22Rv1 (cell line): ENCODE measurements at regions not wholly inside any gene's neighbourhood (a gene's known extent, or its start where the extent isn't known, plus 50 kb on each side); places are given as distances from the start of the nearest gene placed in this dataset.
A peak's percentile ranks its signal among the peaks of the same experiment; 100 is the strongest.

Experiments used
- H3K27ac ChIP-seq: fragments of 450-650 bp; 2 replicates; pipeline ENCODE4 v1.5.1; 2017
- ZFX ChIP-seq: fragments of 450-650 bp; IDR thresholded peaks from 2 replicates; pipeline ENCODE4 v1.6.1; 2017; ENCODE audit warnings: antibody characterized with exemption, borderline replicate concordance
- TF ChIP-seq, protein P1 (sequence below): fragments of 450-650 bp; IDR thresholded peaks from 2 replicates; pipeline ENCODE4 v1.5.1; 2017; ENCODE audit warnings: mild to moderate bottlenecking

GRCh38 chr10:61139592-61139953 is 195.6 kb upstream of the RHOBTB1 start:
- no peak overlapping the region for H3K27ac ChIP-seq

DNA sequence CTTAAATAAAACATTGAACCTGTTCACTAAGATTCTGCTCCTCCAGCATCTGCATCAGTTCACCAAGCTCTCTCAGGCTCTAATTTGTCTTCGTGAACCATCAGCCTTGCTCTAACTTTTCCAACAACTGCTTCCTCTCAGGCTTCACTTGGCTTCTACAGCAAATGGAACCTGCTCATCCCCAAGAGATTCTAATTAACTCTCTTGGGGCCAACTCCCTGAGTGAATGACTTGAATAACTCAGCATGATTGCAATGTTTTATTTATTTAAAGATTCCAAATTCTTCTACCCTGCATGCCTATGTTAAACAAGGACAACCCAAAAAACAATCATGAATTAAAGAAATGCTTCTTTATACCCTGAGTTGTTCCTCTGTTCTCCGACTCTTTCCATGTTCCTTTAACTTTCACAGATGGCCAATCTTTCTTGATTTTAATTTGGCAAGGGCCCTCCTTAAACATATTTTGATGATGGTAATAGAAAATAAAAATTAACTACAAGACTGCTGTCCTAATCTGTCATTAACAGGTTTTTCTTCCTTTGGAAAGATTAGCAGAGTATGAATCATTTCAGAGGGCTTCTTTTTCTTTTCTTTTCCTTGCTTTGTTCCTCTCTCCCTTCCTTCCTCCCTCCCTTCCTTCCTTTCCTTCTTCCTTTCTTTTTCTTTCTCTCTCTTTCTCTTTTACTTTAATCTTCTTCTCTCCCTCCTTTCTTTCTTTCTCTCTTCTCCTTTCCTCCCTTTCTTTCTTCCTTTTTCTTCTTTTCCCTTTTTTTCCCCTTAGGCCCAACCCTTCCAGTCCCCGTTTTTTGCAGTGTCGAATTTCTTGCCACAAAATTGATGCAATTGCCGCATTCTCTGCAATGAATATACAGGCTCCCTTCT is 195.0 kb upstream of the RHOBTB1 start:
- TF ChIP-seq ZFX, result no peak
- TF ChIP-seq, protein P1, sequence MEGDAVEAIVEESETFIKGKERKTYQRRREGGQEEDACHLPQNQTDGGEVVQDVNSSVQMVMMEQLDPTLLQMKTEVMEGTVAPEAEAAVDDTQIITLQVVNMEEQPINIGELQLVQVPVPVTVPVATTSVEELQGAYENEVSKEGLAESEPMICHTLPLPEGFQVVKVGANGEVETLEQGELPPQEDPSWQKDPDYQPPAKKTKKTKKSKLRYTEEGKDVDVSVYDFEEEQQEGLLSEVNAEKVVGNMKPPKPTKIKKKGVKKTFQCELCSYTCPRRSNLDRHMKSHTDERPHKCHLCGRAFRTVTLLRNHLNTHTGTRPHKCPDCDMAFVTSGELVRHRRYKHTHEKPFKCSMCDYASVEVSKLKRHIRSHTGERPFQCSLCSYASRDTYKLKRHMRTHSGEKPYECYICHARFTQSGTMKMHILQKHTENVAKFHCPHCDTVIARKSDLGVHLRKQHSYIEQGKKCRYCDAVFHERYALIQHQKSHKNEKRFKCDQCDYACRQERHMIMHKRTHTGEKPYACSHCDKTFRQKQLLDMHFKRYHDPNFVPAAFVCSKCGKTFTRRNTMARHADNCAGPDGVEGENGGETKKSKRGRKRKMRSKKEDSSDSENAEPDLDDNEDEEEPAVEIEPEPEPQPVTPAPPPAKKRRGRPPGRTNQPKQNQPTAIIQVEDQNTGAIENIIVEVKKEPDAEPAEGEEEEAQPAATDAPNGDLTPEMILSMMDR, result no peak

More at GRCh38 chr10:61139592-61139953, 195.6 kb upstream of the RHOBTB1 start:
- TF ChIP-seq, protein P1, result no peak
- TF ChIP-seq ZFX, result no peak

DNA sequence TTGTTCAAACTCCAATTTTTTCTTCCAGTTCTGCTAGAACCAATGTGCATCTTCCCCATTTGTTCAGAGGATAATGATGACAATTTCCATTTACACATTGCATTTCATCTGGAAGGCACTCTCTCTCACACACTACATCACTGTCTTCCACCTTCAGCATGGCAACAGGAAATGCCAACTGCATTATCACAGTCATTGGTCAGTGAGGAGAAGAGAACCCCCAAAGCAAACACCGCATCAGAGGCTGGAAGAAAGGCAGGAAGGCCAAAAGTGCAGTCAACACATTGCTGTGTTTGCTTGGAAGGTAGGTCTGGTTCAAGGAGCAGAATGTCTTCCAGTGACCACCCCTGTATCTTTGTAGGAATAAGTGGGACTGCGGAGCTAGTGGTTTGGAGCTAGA is 192.2 kb upstream of the RHOBTB1 start:
- H3K27ac ChIP-seq, result no peak overlapping the region
- no peak for TF ChIP-seq ZFX

More for the DNA sequence above, 195.0 kb upstream of the RHOBTB1 start:
- no peak overlapping the region for H3K27ac ChIP-seq

GRCh38 chr10:61135276-61135721 is 191.3 kb upstream of the RHOBTB1 start:
- H3K27ac ChIP-seq, result no peak overlapping the region
- no peak for TF ChIP-seq ZFX
- TF ChIP-seq, protein P1, result no peak

DNA sequence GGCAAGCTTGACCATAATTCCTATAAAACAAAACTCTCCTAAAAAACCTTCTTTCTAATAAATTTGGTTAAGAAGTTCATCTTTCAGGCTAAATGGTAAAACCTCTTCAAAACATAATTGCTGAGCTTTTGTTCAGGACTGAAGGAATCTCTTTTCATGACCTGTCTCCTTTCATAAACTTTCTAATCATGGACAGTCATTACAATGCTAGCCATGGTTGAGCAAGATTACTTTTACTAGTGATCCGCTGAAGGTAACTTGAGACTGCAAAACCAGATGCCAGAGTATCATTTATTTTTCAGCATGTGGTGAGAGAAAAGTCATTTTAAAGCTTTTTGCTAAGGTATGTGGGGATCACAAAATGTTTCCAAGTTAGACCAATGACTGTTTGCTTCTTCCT is 186.4 kb upstream of the RHOBTB1 start:
- peak overlapping the region; percentile 44 for H3K27ac ChIP-seq

DNA sequence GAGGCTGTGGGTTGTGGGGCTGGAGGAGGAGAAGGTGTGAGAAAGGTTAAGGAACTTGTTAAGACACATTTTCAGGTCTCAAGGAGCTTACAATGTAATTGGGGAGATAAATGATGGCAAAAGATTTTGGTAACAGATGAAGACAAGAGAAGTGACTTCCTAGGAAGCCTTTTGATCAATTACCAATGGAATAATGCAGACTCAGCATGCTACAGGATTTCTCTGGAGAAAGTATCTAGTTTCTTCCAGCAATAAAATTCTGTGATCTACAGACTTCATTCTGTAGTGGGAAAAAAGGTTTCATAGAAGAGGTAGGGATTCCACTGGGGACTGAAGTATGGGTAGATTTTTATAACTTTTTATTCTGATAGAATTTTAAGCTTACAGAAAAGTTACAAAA is 184.2 kb upstream of the RHOBTB1 start:
- no peak overlapping the region for H3K27ac ChIP-seq
- TF ChIP-seq, protein P1, result no peak
- TF ChIP-seq ZFX, result no peak

More for the DNA sequence above, 186.4 kb upstream of the RHOBTB1 start:
- TF ChIP-seq, protein P1, result no peak
- no peak for TF ChIP-seq ZFX

DNA sequence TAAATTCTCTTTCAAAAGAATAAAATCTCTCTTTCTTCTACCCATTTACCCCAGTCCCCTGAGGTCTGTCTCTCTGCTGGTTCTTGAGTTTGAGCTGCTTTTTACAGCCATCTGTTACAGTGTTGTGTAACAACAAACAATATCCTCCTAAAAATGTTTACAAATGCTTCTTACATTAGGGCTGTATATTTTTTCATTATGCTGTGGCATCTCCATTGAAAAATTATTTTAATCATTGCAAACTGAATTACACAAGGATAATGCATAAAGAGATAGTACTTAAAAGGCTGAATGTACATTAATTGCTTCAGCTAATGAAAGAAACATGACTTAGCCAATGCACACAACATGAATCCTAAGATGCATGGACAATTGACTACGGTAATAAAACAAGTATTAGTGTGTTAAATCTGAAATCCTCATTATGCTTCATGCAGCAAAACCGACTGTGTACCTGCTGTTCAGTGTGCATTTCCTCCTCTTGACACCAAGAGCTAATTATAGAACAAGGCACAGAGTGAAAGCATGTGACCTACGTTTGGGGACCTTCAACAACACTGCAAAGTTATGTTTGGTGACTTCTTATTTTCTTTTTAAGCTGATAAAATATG is 181.7 kb upstream of the RHOBTB1 start:
- TF ChIP-seq, protein P1, result no peak
- no peak overlapping the region for H3K27ac ChIP-seq
